ENCODE measurements at regions not wholly inside any gene's neighbourhood (a gene's known extent, or its start where the extent isn't known, plus 50 kb on each side); places are given as distances from the start of the nearest gene placed in this dataset.

- Histone ChIP-seq H3K4me3 (no peak overlapping the region), H3K27ac (no peak overlapping the region), H3K27me3 (no peaks in the 10 kb centered on the region), H3K4me1 (no peaks in the 10 kb centered on the region), H3K36me3 (no peaks in the 10 kb centered on the region), H3K9me3 (no peaks in the 10 kb centered on the region)
- intact Hi-C loops (cut with DNase I), result no loop called here
- TF ChIP-seq CTCF (IDR thresholded peaks at IDR 0.05), result no peak
- DNase-seq (ENCODE audit: low spot score in 2 of 2), result no peak
Measured at GRCh38 chr2:78411303-78411702, 614.2 kb upstream of the REG3G start.

GRCh38 chr2:78416625-78417300 is 608.7 kb upstream of the REG3G start:
- no peaks in the 10 kb centered on the region for H3K27me3 ChIP-seq
- H3K4me3 ChIP-seq, result no peak overlapping the region
- H3K9me3 ChIP-seq, result no peaks in the 10 kb centered on the region
- TF ChIP-seq CTCF (IDR thresholded peaks at IDR 0.05), result no peak
- H3K36me3 ChIP-seq, result no peaks in the 10 kb centered on the region
- intact Hi-C loops (cut with DNase I), result no loop called here
- no peaks in the 10 kb centered on the region for H3K4me1 ChIP-seq
- no peak overlapping the region for H3K27ac ChIP-seq
- no peak for DNase-seq (ENCODE audit: low spot score in 2 of 2)

GRCh38 chr2:78417355-78417754 is 608.1 kb upstream of the REG3G start:
- no peaks in the 10 kb centered on the region for H3K27me3 ChIP-seq
- intact Hi-C loops (cut with DNase I), result no loop called here
- no peaks in the 10 kb centered on the region for H3K4me1 ChIP-seq
- no peaks in the 10 kb centered on the region for H3K9me3 ChIP-seq
- no peak for TF ChIP-seq CTCF (IDR thresholded peaks at IDR 0.05)
- DNase-seq (ENCODE audit: low spot score in 2 of 2), result no peak
- no peak overlapping the region for H3K27ac ChIP-seq
- H3K4me3 ChIP-seq, result no peak overlapping the region
- H3K36me3 ChIP-seq, result no peaks in the 10 kb centered on the region

GRCh38 chr2:78418021-78418420 is 607.5 kb upstream of the REG3G start:
- no peak for DNase-seq (ENCODE audit: low spot score in 2 of 2)
- H3K27ac ChIP-seq, result no peak overlapping the region
- intact Hi-C loops (cut with DNase I), result no loop called here
- TF ChIP-seq CTCF (IDR thresholded peaks at IDR 0.05), result no peak
- H3K9me3 ChIP-seq, result no peaks in the 10 kb centered on the region
- H3K4me1 ChIP-seq, result no peaks in the 10 kb centered on the region
- no peaks in the 10 kb centered on the region for H3K36me3 ChIP-seq
- H3K27me3 ChIP-seq, result no peaks in the 10 kb centered on the region
- no peak overlapping the region for H3K4me3 ChIP-seq

- no peak for TF ChIP-seq CTCF (IDR thresholded peaks at IDR 0.05)
- H3K27me3 ChIP-seq, result no peaks in the 10 kb centered on the region
- DNase-seq (ENCODE audit: low spot score in 2 of 2), result no peak
- H3K36me3 ChIP-seq, result no peaks in the 10 kb centered on the region
- H3K9me3 ChIP-seq, result no peaks in the 10 kb centered on the region
- no peaks in the 10 kb centered on the region for H3K4me1 ChIP-seq
- H3K4me3 ChIP-seq, result no peak overlapping the region
- intact Hi-C loops (cut with DNase I), result no loop called here
- no peak overlapping the region for H3K27ac ChIP-seq
Measured at GRCh38 chr2:78420132-78420531, 605.4 kb upstream of the REG3G start.

GRCh38 chr2:78423631-78424030 is 601.9 kb upstream of the REG3G start:
- H3K27ac ChIP-seq, result no peak overlapping the region
- no peak for TF ChIP-seq CTCF (IDR thresholded peaks at IDR 0.05)
- H3K36me3 ChIP-seq, result no peaks in the 10 kb centered on the region
- no peaks in the 10 kb centered on the region for H3K9me3 ChIP-seq
- no peak overlapping the region for H3K4me3 ChIP-seq
- H3K27me3 ChIP-seq, result no peaks in the 10 kb centered on the region
- DNase-seq (ENCODE audit: low spot score in 2 of 2), result no peak
- H3K4me1 ChIP-seq, result no peaks in the 10 kb centered on the region
- intact Hi-C loops (cut with DNase I), result no loop called here
